SU-DHL-6 (cell line): ENCODE measurements at regions not wholly inside any gene's neighbourhood (a gene's known extent, or its start where the extent isn't known, plus 50 kb on each side); places are given as distances from the start of the nearest gene placed in this dataset.

ENCODE experiments used
- H2AFZ ChIP-seq: fragments of 200-600 bp; sonication (generic); 2 replicates; pipeline ENCODE4 v1.6.1; 2014; ENCODE audit warnings: low read depth, mild to moderate bottlenecking, moderate library complexity, mixed read lengths, antibody characterized with exemption, low read length; ENCODE audit not compliant: severe bottlenecking
- H3F3A ChIP-seq: fragments of 200-600 bp; shearing (Covaris generic); 2 replicates; pipeline ENCODE4 v1.6.0; 2016; ENCODE audit warnings: antibody characterized with exemption, mild to moderate bottlenecking; ENCODE audit not compliant: insufficient read depth
- H3K27ac ChIP-seq: fragments of 200-600 bp; sonication (generic); 2 replicates; pipeline ENCODE4 v1.5.1; 2016; ENCODE audit warnings: low read depth, mild to moderate bottlenecking, low read length, moderate library complexity, mixed read lengths
- H3K27me3 ChIP-seq: fragments of 200-600 bp; sonication (generic), shearing (Covaris generic); 2 replicates; pipeline ENCODE4 v1.6.0; 2014; ENCODE audit warnings: mild to moderate bottlenecking, low read length
- H3K36me3 ChIP-seq: fragments of 200-600 bp; sonication (generic); 2 replicates; pipeline ENCODE4 v1.6.1; 2014; ENCODE audit warnings: mild to moderate bottlenecking, low read length, mixed read lengths
- H3K4me2 ChIP-seq: fragments of 300-600, 200-600 bp; shearing (Covaris generic), sonication (generic); 2 replicates; pipeline ENCODE4 v1.6.0; 2014; ENCODE audit warnings: low read length, low read depth, mild to moderate bottlenecking; ENCODE audit not compliant: poor library complexity, severe bottlenecking
- H3K4me3 ChIP-seq: fragments of 200-600 bp; sonication (generic); 2 replicates; pipeline ENCODE4 v1.5.1; 2014; ENCODE audit warnings: antibody characterized with exemption, low read length, mild to moderate bottlenecking, mixed read lengths; ENCODE audit not compliant: insufficient read depth, poor library complexity, severe bottlenecking
- H3K79me2 ChIP-seq: fragments of 200-600 bp; sonication (generic); 2 replicates; pipeline ENCODE4 v1.6.1; 2014; ENCODE audit warnings: mild to moderate bottlenecking, low read length, moderate library complexity; ENCODE audit not compliant: insufficient read depth
- H3K9ac ChIP-seq: fragments of 200-600 bp; sonication (generic); 2 replicates; pipeline ENCODE4 v1.7.0; 2014; ENCODE audit warnings: mild to moderate bottlenecking, low read length
- H3K9me2 ChIP-seq: fragments of 200-600 bp; sonication (generic); replicated peaks from 2 replicates; pipeline ENCODE4 v1.6.1; 2014; ENCODE audit warnings: low read length; ENCODE audit not compliant: insufficient read depth
- H3K9me3 ChIP-seq: fragments of 200-600 bp; sonication (generic); 2 replicates; pipeline ENCODE4 v1.6.1; 2014; ENCODE audit warnings: low read length, mixed read lengths; ENCODE audit not compliant: insufficient read depth
- H4K20me1 ChIP-seq: fragments of 200-600 bp; sonication (generic); 2 replicates; pipeline ENCODE4 v1.6.1; 2014; ENCODE audit warnings: low read depth, mild to moderate bottlenecking, antibody characterized with exemption, low read length, moderate library complexity, mixed read lengths
- CTCF ChIP-seq: fragments of 200-600 bp; sonication (generic); IDR thresholded peaks from one replicate; pipeline ENCODE4 v1.5.1; 2017; ENCODE audit warnings: antibody characterized with exemption, mild to moderate bottlenecking, low read length, moderate library complexity; ENCODE audit not compliant: insufficient read depth, poor library complexity, severe bottlenecking
- EZH2phosphoT487 ChIP-seq: fragments of 200-600 bp; sonication (generic), shearing (Covaris generic); conservative IDR thresholded peaks from 2 replicates; pipeline ENCODE4 v1.6.1; 2018; ENCODE audit warnings: mild to moderate bottlenecking, antibody characterized with exemption, low read length, moderate library complexity, mixed read lengths

GRCh38 chr3:188058569-188059184, 95.3 kb upstream of the LPP start:
- TF ChIP-seq EZH2phosphoT487 (no peak), CTCF (no peak)
- Histone ChIP-seq H4K20me1 (no peaks in the 10 kb centered on the region), H3K9me3 (no peaks in the 10 kb centered on the region), H3K4me3 (no peak overlapping the region), H3K9ac (no peak overlapping the region), H3K79me2 (no peaks in the 10 kb centered on the region), H3K27ac (no peak overlapping the region), H3F3A (no peaks in the 10 kb centered on the region), H3K9me2 (no peaks in the 10 kb centered on the region), H3K27me3 (no peaks in the 10 kb centered on the region), H3K4me2 (no peak overlapping the region), H3K36me3 (no peaks in the 10 kb centered on the region), H2AFZ (no peak overlapping the region)

GRCh38 chr3:188059351-188059750, 94.6 kb upstream of the LPP start:
- no peaks in the 10 kb centered on the region for H3K9me3 ChIP-seq
- H3F3A ChIP-seq = no peaks in the 10 kb centered on the region
- TF ChIP-seq CTCF (no peak), EZH2phosphoT487 (no peak)
- H3K27me3 ChIP-seq = no peaks in the 10 kb centered on the region
- no peaks in the 10 kb centered on the region for H3K36me3 ChIP-seq
- H3K9me2 ChIP-seq = no peaks in the 10 kb centered on the region
- H3K27ac ChIP-seq = no peak overlapping the region
- H3K79me2 ChIP-seq = no peaks in the 10 kb centered on the region
- no peak overlapping the region for H3K4me2 ChIP-seq
- H3K4me3 ChIP-seq = no peak overlapping the region
- no peaks in the 10 kb centered on the region for H4K20me1 ChIP-seq
- no peak overlapping the region for H3K9ac ChIP-seq
- no peak overlapping the region for H2AFZ ChIP-seq

GRCh38 chr3:188060264-188060835, 93.6 kb upstream of the LPP start:
- no peak overlapping the region for H3K4me3 ChIP-seq
- TF ChIP-seq CTCF (no peak), EZH2phosphoT487 (no peak)
- no peaks in the 10 kb centered on the region for H3K27me3 ChIP-seq
- no peak overlapping the region for H3K4me2 ChIP-seq
- no peak overlapping the region for H3K9ac ChIP-seq
- H3K9me2 ChIP-seq = no peaks in the 10 kb centered on the region
- no peaks in the 10 kb centered on the region for H3F3A ChIP-seq
- no peaks in the 10 kb centered on the region for H3K79me2 ChIP-seq
- no peaks in the 10 kb centered on the region for H4K20me1 ChIP-seq
- H3K27ac ChIP-seq = no peak overlapping the region
- no peaks in the 10 kb centered on the region for H3K36me3 ChIP-seq
- H2AFZ ChIP-seq = no peak overlapping the region
- no peaks in the 10 kb centered on the region for H3K9me3 ChIP-seq
